IMR-90 (cell line): ENCODE measurements at regions not wholly inside any gene's neighbourhood (a gene's known extent, or its start where the extent isn't known, plus 50 kb on each side); places are given as distances from the start of the nearest gene placed in this dataset.

ENCODE experiments used
- ATAC-seq: fragments of 200-7000 bp; cut with Tn5 transposase; 2 replicates; pipeline ENCODE4 v1.9.1; 2020; ENCODE audit warnings: low read depth, mild to moderate bottlenecking, moderate library complexity
- BruUV-seq: library from RNA; stranded (reverse); fragments of 400-500 nt; replicated peaks from 2 replicates; lab custom pipeline; 2021; lab: Mats Ljungman, UMichigan
- CTCF ChIA-PET: fragments of 300-600 bp; formaldehyde crosslinking; extraction: SDS; loops from one replicate; lab custom pipeline; 2021; ENCODE audit warnings: antibody characterized with exemption; lab: Yijun Ruan, JAX
- POLR2A ChIA-PET: fragments of 300-600 bp; sonication (Branson Sonifier 250); formaldehyde crosslinking; loops from one replicate; lab custom pipeline; 2022; ENCODE audit warnings: antibody characterized with exemption; ENCODE audit not compliant: unreplicated experiment; lab: Charles Lee
- DNase-seq: peaks from one replicate; pipeline ENCODE4 v3.0.0; 2013
- H2AFZ ChIP-seq: replicated peaks from 2 replicates; pipeline ENCODE3; 2013; ENCODE audit warnings: low read length, mild to moderate bottlenecking; ENCODE audit not compliant: poor library complexity
- H2AK5ac ChIP-seq: 2 replicates; pipeline ENCODE4 v1.6.1; 2013; ENCODE audit warnings: low read depth, low read length, inconsistent platforms
- H2AK9ac ChIP-seq: replicated peaks from 2 replicates; pipeline ENCODE3; 2013; ENCODE audit warnings: mild to moderate bottlenecking, low read depth, low read length, moderate library complexity; ENCODE audit not compliant: poor library complexity
- H2BK120ac ChIP-seq: 2 replicates; pipeline ENCODE4 v1.6.1; 2013; ENCODE audit warnings: low read depth, low read length, inconsistent platforms
- H2BK15ac ChIP-seq: 3 replicates; pipeline ENCODE4 v1.6.1; 2013; ENCODE audit warnings: low read depth, low read length, inconsistent platforms
- H2BK20ac ChIP-seq: 2 replicates; pipeline ENCODE4 v1.6.1; 2013; ENCODE audit warnings: low read depth, mild to moderate bottlenecking, inconsistent platforms, low read length, moderate library complexity
- H2BK5ac ChIP-seq: 2 replicates; pipeline ENCODE4 v1.6.1; 2013; ENCODE audit warnings: mild to moderate bottlenecking, low read depth, low read length, inconsistent platforms; ENCODE audit not compliant: poor library complexity, severe bottlenecking
- H3K14ac ChIP-seq: replicated peaks from 2 replicates; pipeline ENCODE4 v1.6.1; 2013; ENCODE audit warnings: low read depth, low read length, inconsistent platforms
- H3K18ac ChIP-seq: 2 replicates; pipeline ENCODE4 v1.6.1; 2013; ENCODE audit warnings: low read depth, low read length, control low read depth
- H3K23ac ChIP-seq: 2 replicates; pipeline ENCODE4 v1.6.1; 2013; ENCODE audit warnings: low read depth, low read length, inconsistent platforms
- H3K27ac ChIP-seq: 2 replicates; pipeline ENCODE4 v1.5.1; 2013; ENCODE audit warnings: mild to moderate bottlenecking, control low read depth, low read length; ENCODE audit not compliant: insufficient read depth
- H3K27me3 ChIP-seq: 2 replicates; pipeline ENCODE4 v1.6.1; 2013; ENCODE audit warnings: low read length; ENCODE audit not compliant: control insufficient read depth, insufficient read depth
- H3K36me3 ChIP-seq: 2 replicates; pipeline ENCODE4 v1.6.1; 2013; ENCODE audit warnings: low read length, mixed read lengths; ENCODE audit not compliant: control insufficient read depth, insufficient read depth
- H3K4ac ChIP-seq: 2 replicates; pipeline ENCODE4 v1.6.1; 2013; ENCODE audit warnings: low read depth, low read length, inconsistent platforms
- H3K4me1 ChIP-seq: 2 replicates; pipeline ENCODE4 v1.6.1; 2013; ENCODE audit warnings: low read length, mixed read lengths; ENCODE audit not compliant: control insufficient read depth, insufficient read depth
- H3K4me2 ChIP-seq: 2 replicates; pipeline ENCODE4 v1.6.1; 2013; ENCODE audit warnings: low read depth, mild to moderate bottlenecking, control low read depth, low read length, moderate library complexity
- H3K4me3 ChIP-seq: 2 replicates; pipeline ENCODE4 v1.5.1; 2013; ENCODE audit warnings: low read depth, mild to moderate bottlenecking, control low read depth, low read length, moderate library complexity; ENCODE audit not compliant: insufficient read depth
- H3K56ac ChIP-seq: 2 replicates; pipeline ENCODE4 v1.6.1; 2013; ENCODE audit warnings: low read length, inconsistent platforms; ENCODE audit not compliant: insufficient read depth; ENCODE audit errors: extremely low read depth
- H3K79me1 ChIP-seq, 2 experiments: 2 replicates each; pipeline ENCODE4 v1.6.1; 2013; ENCODE audit warnings: low read length in 2 of 2, inconsistent platforms in 1 of 2, low read depth in 1 of 2
- H3K9ac ChIP-seq: 2 replicates; pipeline ENCODE4 v1.6.1; 2013; ENCODE audit warnings: low read depth, low read length, control low read depth
- H3K9me1 ChIP-seq: 2 replicates; pipeline ENCODE4 v1.6.1; 2013; ENCODE audit warnings: low read length, inconsistent platforms; ENCODE audit not compliant: insufficient read depth
- H3K9me3 ChIP-seq: 2 replicates; pipeline ENCODE4 v1.6.1; 2013; ENCODE audit warnings: low read length; ENCODE audit not compliant: control insufficient read depth, insufficient read depth
- H4K20me1 ChIP-seq: 2 replicates; pipeline ENCODE4 v1.6.1; 2013; ENCODE audit warnings: low read length, inconsistent platforms; ENCODE audit not compliant: insufficient read depth
- H4K5ac ChIP-seq: 2 replicates; pipeline ENCODE4 v1.6.1; 2013; ENCODE audit warnings: mild to moderate bottlenecking, low read depth, low read length, control low read depth
- H4K8ac ChIP-seq, 2 experiments: 2 replicates each; pipeline ENCODE4 v1.6.1; 2013; ENCODE audit warnings: low read depth in 2 of 2, low read length in 2 of 2, control low read depth in 1 of 2, inconsistent platforms in 1 of 2
- H4K91ac ChIP-seq: 2 replicates; pipeline ENCODE4 v1.6.1; 2013; ENCODE audit warnings: low read depth, low read length, inconsistent platforms; ENCODE audit not compliant: insufficient read depth
- BHLHE40 ChIP-seq: fragments of 150-350 bp; IDR thresholded peaks from 2 replicates; pipeline ENCODE4 v1.6.1; 2016; ENCODE audit warnings: mild to moderate bottlenecking, low read depth, low read length
- CEBPB ChIP-seq: IDR thresholded peaks from 2 replicates; pipeline ENCODE4 v1.6.1; 2012; ENCODE audit warnings: low read depth, low read length, improper control_type of control experiment
- FOS ChIP-seq: fragments of 150-350 bp; IDR thresholded peaks from 2 replicates; pipeline ENCODE4 v1.6.1; 2016; ENCODE audit warnings: low read depth, low read length
- MAFK ChIP-seq: IDR thresholded peaks from 2 replicates; pipeline ENCODE4 v1.6.1; 2012; ENCODE audit warnings: low read depth, low read length, improper control_type of control experiment
- MAZ ChIP-seq: IDR thresholded peaks from 2 replicates; pipeline ENCODE4 v1.6.1; 2012; ENCODE audit warnings: low read depth, mild to moderate bottlenecking, low read length, improper control_type of control experiment, moderate library complexity, borderline replicate concordance
- NFE2L2 ChIP-seq: fragments of 150-350 bp; IDR thresholded peaks from 2 replicates; pipeline ENCODE4 v1.6.1; 2016; ENCODE audit warnings: low read depth, mild to moderate bottlenecking, low read length
- POLR2A ChIP-seq: IDR thresholded peaks from 2 replicates; pipeline ENCODE4 v1.6.1; 2012; ENCODE audit warnings: mild to moderate bottlenecking, low read depth, low read length
- RAD21 ChIP-seq: IDR thresholded peaks from 2 replicates; pipeline ENCODE4 v1.6.1; 2012; ENCODE audit warnings: low read length, improper control_type of control experiment
- RFX5 ChIP-seq: IDR thresholded peaks from 2 replicates; pipeline ENCODE4 v1.8.0; 2012; ENCODE audit warnings: low read depth, mild to moderate bottlenecking, low read length, moderate library complexity
- WGBS, 2 experiments: methylation state at CpG; one replicate each; pipeline versions ENCODE4 v1.1.5 to v1.1.7; 2013; ENCODE audit warnings: missing lambda C conversion rate in 2 of 2; ENCODE audit not compliant: insufficient read length in 1 of 2; ENCODE audit errors: extremely low coverage in 2 of 2; 5-methylcytosine and 5-hydroxymethylcytosine counted together
- dilution Hi-C: fragments of 300-500 bp; cut with HindIII; formaldehyde crosslinking; loops from one replicate; pipeline ENCODE4 v1.14.3; 2018; ENCODE audit warnings: low sequenced_read_pairs; ENCODE audit not compliant: unreplicated experiment
- in situ Hi-C: fragments of 300-500 bp; cut with MboI; formaldehyde crosslinking; loops from 3 replicates; pipeline ENCODE4 v1.14.3; 2019; ENCODE audit warnings: low sequenced_read_pairs, inconsistent platforms, mixed read lengths
- intact Hi-C: fragments of 100-400 bp; cut with micrococcal nuclease; formaldehyde crosslinking; loops from 2 replicates; pipeline ENCODE4 v1.10.0; 2022
- TF ChIP-seq, protein P1 (sequence below): conservative IDR thresholded peaks from 2 replicates; pipeline ENCODE4 v1.5.1; 2012; ENCODE audit warnings: mild to moderate bottlenecking, low read depth, low read length, improper control_type of control experiment
- TF ChIP-seq, protein P2 (sequence below): fragments of 150-350 bp; IDR thresholded peaks from 2 replicates; pipeline ENCODE4 v1.6.1; 2016; ENCODE audit warnings: low read depth, mild to moderate bottlenecking, low read length, moderate library complexity, borderline replicate concordance

DNA sequence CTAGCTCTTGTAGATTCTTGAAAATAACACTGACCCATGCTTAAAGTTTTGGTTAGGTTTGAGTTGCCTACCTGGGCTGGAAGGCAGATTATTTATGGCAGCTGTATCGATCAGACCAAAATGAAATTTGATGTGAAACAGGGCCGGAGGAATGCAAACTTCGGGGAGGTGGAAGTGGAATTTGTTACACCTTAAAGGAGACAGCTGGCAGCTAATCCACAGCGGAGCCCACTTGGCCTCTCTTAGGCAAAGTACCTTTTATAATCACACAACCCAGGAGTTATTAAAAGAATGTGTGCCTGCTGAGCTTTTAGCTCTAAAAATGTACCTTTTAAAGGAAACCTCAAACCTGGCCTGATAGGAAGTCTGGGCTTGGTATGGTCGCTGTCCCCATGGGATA is 250.9 kb upstream of the TPM1 start:
- Histone ChIP-seq H2AK5ac (no peak overlapping the region), H3K9me3 (no peaks in the 10 kb centered on the region), H2AFZ (no peak overlapping the region), H3K4me2 (no peak overlapping the region), H4K91ac (no peak overlapping the region), H3K14ac (no peak overlapping the region), H3K79me1 (no peaks in the 10 kb centered on the region), H3K27me3 (no peaks in the 10 kb centered on the region), H3K4ac (no peak overlapping the region), H2BK15ac (no peak overlapping the region), H3K9ac (no peak overlapping the region), H3K4me1 (no peaks in the 10 kb centered on the region), H3K9me1 (peaks cover 2% of the 10 kb centered on the region; the same call in 1 of the 2 replicates), H2AK9ac (no peak overlapping the region), H3K4me3 (no peak overlapping the region), H2BK120ac (no peak overlapping the region), H3K56ac (no peak overlapping the region), H4K5ac (no peak overlapping the region), H2BK5ac (no peak overlapping the region), H3K27ac (no peak overlapping the region), H3K36me3 (peaks cover 5% of the 10 kb centered on the region), H2BK20ac (no peak overlapping the region), H3K18ac (no peak overlapping the region), H4K8ac (no peak overlapping the region), H4K20me1 (no peaks in the 10 kb centered on the region), H3K23ac (no peak overlapping the region)
- no peak for ATAC-seq
- dilution Hi-C loops (no loop called here), intact Hi-C loops (no loop called here), in situ Hi-C loops (no loop called here)
- no TSS peak for BruUV-seq
- whole genome bisulfite sequencing, 2 experiments, result no CpG with 5 or more reads among the region's 5 CpGs
- no peak for DNase-seq
- CTCF ChIA-PET, result interaction anchor here (0.5 kb wide), 1 partner anchor 334 kb away, joined by 3 read pairs; no protein-coding TSS in a partner anchor
- TF ChIP-seq, protein P1, sequence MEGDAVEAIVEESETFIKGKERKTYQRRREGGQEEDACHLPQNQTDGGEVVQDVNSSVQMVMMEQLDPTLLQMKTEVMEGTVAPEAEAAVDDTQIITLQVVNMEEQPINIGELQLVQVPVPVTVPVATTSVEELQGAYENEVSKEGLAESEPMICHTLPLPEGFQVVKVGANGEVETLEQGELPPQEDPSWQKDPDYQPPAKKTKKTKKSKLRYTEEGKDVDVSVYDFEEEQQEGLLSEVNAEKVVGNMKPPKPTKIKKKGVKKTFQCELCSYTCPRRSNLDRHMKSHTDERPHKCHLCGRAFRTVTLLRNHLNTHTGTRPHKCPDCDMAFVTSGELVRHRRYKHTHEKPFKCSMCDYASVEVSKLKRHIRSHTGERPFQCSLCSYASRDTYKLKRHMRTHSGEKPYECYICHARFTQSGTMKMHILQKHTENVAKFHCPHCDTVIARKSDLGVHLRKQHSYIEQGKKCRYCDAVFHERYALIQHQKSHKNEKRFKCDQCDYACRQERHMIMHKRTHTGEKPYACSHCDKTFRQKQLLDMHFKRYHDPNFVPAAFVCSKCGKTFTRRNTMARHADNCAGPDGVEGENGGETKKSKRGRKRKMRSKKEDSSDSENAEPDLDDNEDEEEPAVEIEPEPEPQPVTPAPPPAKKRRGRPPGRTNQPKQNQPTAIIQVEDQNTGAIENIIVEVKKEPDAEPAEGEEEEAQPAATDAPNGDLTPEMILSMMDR, result no peak
- TF ChIP-seq BHLHE40 (no peak), RFX5 (no peak), POLR2A (no peak), CEBPB (no peak), FOS (no peak), RAD21 (no peak), NFE2L2 (no peak), MAFK (no peak), MAZ (no peak)
- TF ChIP-seq, protein P2, sequence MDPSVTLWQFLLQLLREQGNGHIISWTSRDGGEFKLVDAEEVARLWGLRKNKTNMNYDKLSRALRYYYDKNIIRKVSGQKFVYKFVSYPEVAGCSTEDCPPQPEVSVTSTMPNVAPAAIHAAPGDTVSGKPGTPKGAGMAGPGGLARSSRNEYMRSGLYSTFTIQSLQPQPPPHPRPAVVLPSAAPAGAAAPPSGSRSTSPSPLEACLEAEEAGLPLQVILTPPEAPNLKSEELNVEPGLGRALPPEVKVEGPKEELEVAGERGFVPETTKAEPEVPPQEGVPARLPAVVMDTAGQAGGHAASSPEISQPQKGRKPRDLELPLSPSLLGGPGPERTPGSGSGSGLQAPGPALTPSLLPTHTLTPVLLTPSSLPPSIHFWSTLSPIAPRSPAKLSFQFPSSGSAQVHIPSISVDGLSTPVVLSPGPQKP, result no peak
- POLR2A ChIA-PET, result no interaction called here
